Liver (tissue), 8 donors: ENCODE measurements at regions not wholly inside any gene's neighbourhood (a gene's known extent, or its start where the extent isn't known, plus 50 kb on each side); places are given as distances from the start of the nearest gene placed in this dataset.

Experiments
- DNase-seq: peaks from one replicate; pipeline ENCODE4 v3.0.0-alpha.2; 2017; ENCODE audit warnings: low spot score
- H3K27ac ChIP-seq, 2 donors: one replicate each; pipeline ENCODE4 v1.7.0; 2013; ENCODE audit warnings: inconsistent platforms in 2 of 2, low read length in 2 of 2, control low read depth in 1 of 2, low read depth in 1 of 2, mild to moderate bottlenecking in 1 of 2
- H3K27me3 ChIP-seq, 4 donors: one replicate each; pipeline versions ENCODE4 v1.6.1 to v1.7.0; 2013; ENCODE audit warnings: low read length in 3 of 4, inconsistent platforms in 1 of 4, mild to moderate bottlenecking in 1 of 4, moderate library complexity in 1 of 4; ENCODE audit not compliant: control insufficient read depth in 4 of 4, insufficient read depth in 4 of 4
- H3K36me3 ChIP-seq, 4 donors: one replicate each; pipeline versions ENCODE4 v1.6.1 to v1.7.0; 2013; ENCODE audit warnings: low read length in 3 of 4, mild to moderate bottlenecking in 3 of 4, low read depth in 1 of 4, moderate library complexity in 1 of 4; ENCODE audit not compliant: control insufficient read depth in 4 of 4, insufficient read depth in 3 of 4
- H3K4me1 ChIP-seq, 4 donors: one replicate each; pipeline versions ENCODE4 v1.6.1 to v1.7.0; 2013; ENCODE audit warnings: low read length in 3 of 4, mild to moderate bottlenecking in 3 of 4, moderate library complexity in 1 of 4; ENCODE audit not compliant: control insufficient read depth in 4 of 4, insufficient read depth in 4 of 4
- H3K4me3 ChIP-seq, 3 donors: one replicate each; pipeline versions ENCODE4 v1.6.1 to v1.7.0; 2013; ENCODE audit warnings: low read length in 3 of 3, control low read depth in 1 of 3, low read depth in 1 of 3, mild to moderate bottlenecking in 1 of 3
- H3K9ac ChIP-seq, 2 donors: one replicate each; pipeline ENCODE4 v1.7.0; 2013; ENCODE audit warnings: low read length in 2 of 2, mild to moderate bottlenecking in 2 of 2, moderate library complexity in 2 of 2, control low read depth in 1 of 2, low read depth in 1 of 2
- H3K9me3 ChIP-seq, 4 donors: one replicate each; pipeline versions ENCODE4 v1.6.1 to v1.7.0; 2013; ENCODE audit warnings: low read length in 3 of 4; ENCODE audit not compliant: control insufficient read depth in 4 of 4
- ATF3 ChIP-seq: IDR thresholded peaks from 2 replicates; pipeline ENCODE4 v1.6.1; 2016; ENCODE audit warnings: antibody characterized with exemption
- CTCF ChIP-seq: fragments of 150-350 bp; IDR thresholded peaks from 2 replicates; pipeline ENCODE4 v1.5.1; 2017; ENCODE audit warnings: improper control_type of control experiment, low read depth, low read length; ENCODE audit not compliant: missing input control
- EGR1 ChIP-seq, 2 donors: IDR thresholded peaks; 2 replicates each; pipeline ENCODE4 v1.6.1; 2016 to 2018; ENCODE audit warnings: antibody characterized with exemption in 2 of 2, low read depth in 2 of 2
- FOXA1 ChIP-seq: IDR thresholded peaks from 2 replicates; pipeline ENCODE4 v1.6.1; 2016; ENCODE audit warnings: antibody characterized with exemption
- FOXA2 ChIP-seq: IDR thresholded peaks from 2 replicates; pipeline ENCODE4 v1.6.1; 2016; ENCODE audit warnings: antibody characterized with exemption
- GABPA ChIP-seq, 2 donors: IDR thresholded peaks in 1 of 2; conservative IDR thresholded peaks in 1 of 2; 2 replicates each; pipeline ENCODE4 v1.6.1; 2016; ENCODE audit warnings: antibody characterized with exemption in 2 of 2, mild to moderate bottlenecking in 1 of 2, moderate library complexity in 1 of 2
- HNF4A ChIP-seq, 2 donors: conservative IDR thresholded peaks; 2 replicates each; pipeline ENCODE4 v1.6.1; 2016; ENCODE audit warnings: antibody characterized with exemption in 2 of 2, mild to moderate bottlenecking in 2 of 2
- HNF4G ChIP-seq: IDR thresholded peaks from 2 replicates; pipeline ENCODE4 v1.6.1; 2016; ENCODE audit warnings: antibody characterized with exemption
- JUND ChIP-seq, 2 donors: IDR thresholded peaks; 2 replicates each; pipeline ENCODE4 v1.6.1; 2016; ENCODE audit warnings: antibody characterized with exemption in 2 of 2
- MAX ChIP-seq: IDR thresholded peaks from 2 replicates; pipeline ENCODE4 v1.6.1; 2016; ENCODE audit warnings: antibody characterized with exemption
- NR2F2 ChIP-seq: IDR thresholded peaks from 2 replicates; pipeline ENCODE4 v1.6.1; 2016; ENCODE audit warnings: antibody characterized with exemption
- RAD21 ChIP-seq, 2 donors: IDR thresholded peaks; 2 replicates each; pipeline ENCODE4 v1.6.1; 2016; ENCODE audit warnings: antibody characterized with exemption in 2 of 2, mild to moderate bottlenecking in 2 of 2
- REST ChIP-seq: IDR thresholded peaks from 2 replicates; pipeline ENCODE4 v1.6.1; 2016; ENCODE audit warnings: antibody characterized with exemption, mild to moderate bottlenecking
- RXRA ChIP-seq, 2 donors: IDR thresholded peaks; 2 replicates each; pipeline ENCODE4 v1.6.1; 2017 to 2018; ENCODE audit warnings: antibody characterized with exemption in 2 of 2, mild to moderate bottlenecking in 1 of 2
- SP1 ChIP-seq: IDR thresholded peaks from 2 replicates; pipeline ENCODE4 v1.6.1; 2018; ENCODE audit warnings: antibody characterized with exemption, mild to moderate bottlenecking
- TAF1 ChIP-seq: conservative IDR thresholded peaks from 2 replicates; pipeline ENCODE4 v1.6.1; 2016; ENCODE audit warnings: antibody characterized with exemption, mild to moderate bottlenecking
- YY1 ChIP-seq: IDR thresholded peaks from 2 replicates; pipeline ENCODE4 v1.6.1; 2016; ENCODE audit warnings: antibody characterized with exemption, mild to moderate bottlenecking
- ZBTB33 ChIP-seq: IDR thresholded peaks from 2 replicates; pipeline ENCODE4 v1.6.1; 2016; ENCODE audit warnings: antibody characterized with exemption
- WGBS: extraction: QIAGEN DNeasy Blood & Tissue Kit; methylation state at CpG from one replicate; pipeline ENCODE4 v1.1.7; 2013; 5-methylcytosine and 5-hydroxymethylcytosine counted together
- donor health status: healthy.
- donor health status: healthy.
- donor health status: healthy.
- donor health status: healthy.
- donor health status: healthy.

GRCh38 chr22:48885919-48886305 lies 941.8 kb downstream of the BRD1 start:
- Histone ChIP-seq H3K4me1 (no peaks in the 10 kb centered on the region), H3K36me3 (no peaks in the 10 kb centered on the region), H3K4me3 (no peak overlapping the region), H3K9ac (no peak overlapping the region), H3K9me3 (no peaks in the 10 kb centered on the region), H3K27me3 (no peaks in the 10 kb centered on the region), H3K27ac (no peak overlapping the region)
- TF ChIP-seq ATF3 (no peak), NR2F2 (no peak), CTCF (no peak), SP1 (no peak), RAD21 (IDR thresholded peaks at IDR 0.05) (no peak), TAF1 (no peak), EGR1 (IDR thresholded peaks at IDR 0.05; ENCODE audit: low read depth in 2 of 2) (no peak), YY1 (no peak), RXRA (IDR thresholded peaks at IDR 0.05) (no peak), ZBTB33 (no peak), HNF4G (no peak), MAX (no peak), FOXA1 (no peak), GABPA (IDR thresholded peaks at IDR 0.05 in 1 of 2, conservative IDR thresholded peaks at IDR 0.05 in 1 of 2) (no peak), HNF4A (conservative IDR thresholded peaks at IDR 0.05) (no peak), JUND (IDR thresholded peaks at IDR 0.05) (no peak), FOXA2 (no peak), REST (no peak)
- no peak for DNase-seq
- 77% methylated on average over 9 of the region's 9 CpGs for WGBS
